A172 (cell line): ENCODE measurements at regions not wholly inside any gene's neighbourhood (a gene's known extent, or its start where the extent isn't known, plus 50 kb on each side); places are given as distances from the start of the nearest gene placed in this dataset.
"Not testable (repeated sequence)": the region's sequence is repeated elsewhere in the genome, so short reads cannot be mapped to it uniquely, and the experiment has no call there.

Source experiments
- DNase-seq: peaks from one replicate; pipeline ENCODE4 v3.0.0-alpha.2; 2015; ENCODE audit warnings: low spot score

DNA sequence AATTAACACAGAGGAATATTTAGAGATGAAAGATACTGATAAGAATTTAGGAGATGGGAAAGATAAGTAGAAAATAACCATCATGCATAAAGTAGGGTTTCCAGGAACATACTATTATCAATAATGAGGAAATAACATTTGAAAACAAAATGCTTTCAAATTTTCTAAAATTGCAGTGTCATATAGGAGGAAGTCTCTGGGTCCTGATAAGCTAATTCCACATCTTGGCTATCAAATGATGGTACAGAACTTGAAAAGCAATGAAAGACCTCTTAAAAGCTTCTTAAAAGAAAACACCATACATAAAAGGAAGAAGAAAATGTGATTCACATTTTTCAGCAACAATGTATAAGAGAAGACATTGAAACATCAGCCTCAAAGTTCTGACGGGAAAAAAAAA lies 1024.8 kb downstream of the TSN start:
- DNase-seq: no peak

DNA sequence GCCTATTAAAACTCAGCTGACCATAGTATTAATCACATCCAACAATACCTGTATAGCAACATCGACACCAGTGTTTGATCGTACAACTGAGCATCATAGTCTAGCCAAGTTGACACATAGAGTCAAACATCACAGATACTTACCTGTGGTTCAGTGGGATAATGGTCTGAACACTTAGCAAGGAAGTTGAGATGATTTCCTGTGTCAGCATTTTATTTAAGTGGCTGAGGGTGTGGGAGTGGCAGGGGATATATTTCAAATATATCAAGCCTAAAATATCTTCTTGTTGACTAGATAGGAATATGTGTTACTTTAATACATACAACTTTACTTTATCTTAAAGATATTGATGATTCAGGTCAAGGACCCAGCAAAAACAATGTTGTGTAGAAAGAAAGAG lies 1038.6 kb downstream of the TSN start:
- no peak for DNase-seq

DNA sequence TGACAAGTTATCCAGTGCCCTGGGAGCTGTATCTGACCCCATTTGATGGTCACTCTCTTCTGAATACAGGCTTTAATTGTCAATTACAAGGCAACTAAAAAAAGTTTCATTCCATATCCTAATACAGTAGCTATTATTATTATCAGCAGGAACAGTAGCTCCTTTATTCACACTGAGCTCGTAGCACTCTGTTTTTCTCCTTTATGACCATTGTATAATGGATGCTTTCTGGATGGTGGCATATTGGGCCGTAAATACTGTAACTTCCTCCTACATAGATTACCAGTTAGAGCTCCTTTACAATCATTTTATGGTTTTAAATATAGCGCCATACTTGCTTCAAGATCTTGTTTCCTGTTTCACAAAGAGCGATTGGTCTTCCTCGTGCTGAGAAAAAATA lies 1040.3 kb downstream of the TSN start:
- no peak for DNase-seq

DNA sequence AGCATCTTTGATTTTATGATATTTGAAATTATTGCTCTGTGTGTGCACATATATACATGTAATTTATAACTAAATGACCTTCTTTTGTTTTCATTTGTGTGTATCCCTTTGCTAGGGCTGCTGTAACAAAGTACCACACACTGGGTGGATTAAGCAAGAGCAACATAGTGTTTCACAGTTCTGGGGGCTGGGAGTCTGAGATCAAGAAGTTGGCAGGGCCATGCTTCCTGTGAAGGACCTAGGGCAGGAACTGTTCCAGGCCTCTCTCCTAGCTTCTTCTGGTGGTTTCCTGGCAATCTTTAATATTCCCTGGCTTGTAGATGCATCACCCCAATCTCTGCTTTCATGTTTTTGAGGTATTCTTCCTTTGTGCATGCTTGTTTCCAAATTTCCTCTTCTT lies 1043.9 kb downstream of the TSN start:
- DNase-seq: no peak

DNA sequence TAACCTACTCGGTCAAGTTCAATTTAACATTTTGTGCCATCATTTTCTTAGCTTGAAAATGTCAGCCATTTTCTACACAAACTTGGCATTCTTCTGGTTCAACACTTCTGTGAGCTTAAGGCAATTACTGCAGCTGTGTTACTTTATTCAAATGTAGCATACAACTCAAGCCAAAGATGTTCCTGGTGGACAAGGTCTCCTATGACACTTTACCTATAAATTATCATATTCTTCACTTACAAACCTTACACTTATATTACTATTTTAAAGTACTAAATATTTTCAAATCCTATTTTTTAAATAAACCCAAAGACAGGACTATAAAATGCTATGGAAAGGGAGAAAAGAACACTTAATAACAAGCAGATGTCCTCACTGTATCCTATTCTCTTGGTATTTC lies 1045.3 kb downstream of the TSN start:
- DNase-seq: no peak

DNA sequence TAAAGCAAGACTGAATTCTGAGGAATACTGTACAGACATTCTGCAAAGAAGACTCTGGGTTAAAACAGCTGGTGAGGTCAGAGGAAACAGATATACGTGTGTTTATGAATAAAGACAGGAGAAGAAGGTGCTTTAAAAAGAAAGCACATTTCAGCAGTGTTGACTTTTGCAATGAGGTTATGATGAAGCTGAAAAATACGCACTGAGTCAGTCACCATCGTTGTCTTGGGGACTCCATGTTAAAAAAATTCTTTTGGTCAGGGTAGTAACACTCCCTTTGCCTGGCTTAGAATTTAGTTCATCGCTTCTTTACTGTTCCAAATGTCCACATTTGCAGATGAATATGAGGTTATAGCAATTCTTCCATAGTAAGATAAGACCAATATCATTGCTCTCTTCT lies 1049.0 kb downstream of the TSN start:
- DNase-seq: no peak

DNA sequence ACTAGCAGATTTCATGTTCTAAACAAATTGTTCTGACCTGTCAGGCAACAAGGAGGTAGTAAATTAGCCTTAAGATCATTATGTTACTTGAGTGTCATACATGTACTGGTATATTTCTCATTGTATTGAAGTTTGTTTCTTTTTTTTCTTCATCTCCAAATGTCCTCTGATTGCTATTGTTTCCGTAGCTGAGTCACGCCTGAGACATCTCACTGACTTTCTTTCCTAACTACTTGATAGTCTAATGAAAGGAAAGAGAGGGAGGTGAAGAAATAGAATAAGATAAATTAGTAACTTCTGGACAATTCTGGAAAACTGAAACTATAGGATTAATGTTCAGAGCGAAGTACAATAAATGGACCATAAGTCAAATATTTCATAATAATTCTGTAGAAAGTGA lies 1049.9 kb downstream of the TSN start:
- no peak for DNase-seq

DNA sequence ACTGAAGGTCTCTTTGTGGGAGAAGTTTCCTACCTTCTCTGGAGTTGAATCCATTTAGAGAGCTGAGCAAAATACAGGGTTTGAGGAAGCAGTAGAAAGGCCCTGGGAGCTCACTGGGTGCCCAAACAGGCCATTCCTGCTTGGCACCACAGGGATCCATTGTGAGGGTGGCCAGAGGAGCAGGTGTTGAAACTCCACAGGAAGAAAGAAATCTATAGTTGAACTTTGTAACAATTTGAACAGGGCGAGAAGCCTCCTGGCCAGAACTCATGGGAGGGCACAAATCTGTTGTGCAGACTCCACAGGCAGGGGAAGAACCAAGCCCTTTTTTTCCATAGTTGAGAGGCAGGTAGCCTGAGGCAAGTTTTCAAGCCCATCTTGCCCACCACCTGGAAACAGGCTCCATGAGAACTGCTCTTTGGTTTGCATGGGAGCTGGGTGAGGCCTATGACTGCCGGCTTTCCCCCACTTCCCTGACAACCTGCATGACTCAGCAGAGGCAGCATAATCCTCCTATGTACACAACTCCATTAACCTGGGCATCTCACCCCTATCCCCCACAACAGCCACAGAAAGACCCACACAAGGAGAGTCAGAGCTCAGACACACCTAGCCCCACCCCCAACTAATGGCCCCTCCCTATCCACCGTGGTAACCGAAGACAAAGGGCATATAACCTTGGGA lies 1053.0 kb downstream of the TSN start:
- DNase-seq: no peak

DNA sequence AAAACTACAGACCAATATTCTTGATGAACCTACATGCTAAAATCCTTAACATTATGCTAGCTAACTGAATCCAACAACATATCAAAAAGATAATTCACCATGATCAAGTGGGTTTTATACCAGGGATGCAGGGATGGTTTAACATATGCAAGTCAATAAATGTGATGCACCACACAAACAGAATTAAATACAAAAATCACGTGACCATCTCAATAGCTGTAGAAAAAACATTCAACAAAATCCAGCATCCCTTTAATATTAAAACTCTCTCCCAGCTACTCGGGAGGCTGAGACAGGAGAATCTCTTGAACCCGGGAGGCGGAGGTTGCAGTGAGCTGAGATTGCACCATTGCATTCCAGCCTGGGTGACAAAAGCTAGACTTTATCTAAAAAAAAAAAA lies 1056.8 kb downstream of the TSN start:
- DNase-seq: not testable (repeated sequence)

DNA sequence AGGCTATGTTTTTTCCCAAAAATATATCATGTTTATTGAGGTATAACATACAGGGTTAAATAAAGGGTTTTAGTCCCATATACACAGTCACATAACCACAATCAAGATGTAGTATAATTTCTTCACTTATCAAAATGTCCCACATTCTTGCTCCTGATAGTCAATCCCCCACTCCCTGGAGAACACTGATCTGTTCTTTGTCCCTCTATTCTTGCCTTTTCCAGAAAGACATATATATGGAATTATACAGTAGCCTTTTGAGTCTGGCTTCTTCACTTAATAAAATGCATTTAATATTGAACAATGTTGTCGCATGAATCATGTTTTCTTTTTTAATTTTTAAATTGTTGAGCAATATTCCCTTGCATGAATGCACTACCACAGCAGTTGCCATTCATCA lies 1059.7 kb downstream of the TSN start:
- DNase-seq: no peak

DNA sequence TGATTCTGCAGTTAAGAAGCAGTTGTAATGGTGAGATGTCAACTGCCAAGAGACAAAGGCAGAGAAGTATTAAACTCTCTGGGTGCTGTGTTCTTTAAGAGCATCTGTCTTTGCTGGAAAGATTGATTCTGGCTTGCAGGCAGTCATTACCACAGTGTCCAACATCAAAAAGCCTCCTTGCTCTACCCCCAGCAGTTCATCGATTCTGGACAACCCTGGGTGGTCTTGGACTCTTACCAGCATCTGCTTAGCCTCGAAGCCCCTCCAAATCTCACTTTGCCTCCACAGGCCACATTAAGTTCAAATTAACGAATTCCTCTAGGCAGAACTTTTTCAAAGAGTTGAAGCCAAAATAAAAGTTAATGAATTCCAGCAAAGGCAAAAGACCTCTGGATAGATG lies 1061.4 kb downstream of the TSN start:
- no peak for DNase-seq

DNA sequence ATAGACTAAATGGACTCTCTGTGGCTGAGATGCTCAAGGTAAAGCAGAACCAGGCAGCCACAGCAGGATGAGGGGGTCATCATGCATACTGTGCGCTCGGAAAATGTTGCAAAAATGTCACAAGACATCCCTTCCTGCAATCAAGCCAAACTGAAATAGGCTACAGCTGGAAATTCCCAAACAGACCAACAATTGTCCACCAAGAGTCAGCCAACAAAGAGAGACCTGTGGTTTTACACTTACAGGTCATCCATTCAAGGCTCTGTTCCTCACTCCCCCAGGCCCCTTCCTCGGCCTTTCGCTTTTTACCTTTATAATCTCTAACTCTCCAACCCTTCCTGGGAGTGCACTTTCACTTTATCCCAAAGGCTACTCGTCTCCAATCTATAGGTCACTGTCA lies 1066.9 kb downstream of the TSN start:
- DNase-seq: no peak

DNA sequence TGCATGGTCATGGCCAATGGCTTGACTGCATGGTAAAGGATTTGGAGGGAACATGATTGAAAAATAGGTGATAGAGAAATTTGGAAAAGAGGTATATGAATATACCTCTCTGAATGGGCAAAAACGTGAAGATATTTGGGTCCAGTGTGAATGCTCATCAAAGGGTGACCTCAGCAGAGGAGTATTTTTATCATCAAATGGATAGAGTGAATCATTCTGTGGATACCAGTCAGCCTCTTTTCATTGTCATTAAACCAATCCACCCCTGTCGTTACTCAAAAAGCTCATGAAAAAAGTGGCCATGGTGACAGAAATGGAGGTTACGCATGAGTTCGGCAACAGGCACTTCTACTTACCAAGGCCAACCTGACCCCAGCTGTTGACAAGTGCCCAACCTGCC lies 1074.7 kb downstream of the TSN start:
- no peak for DNase-seq

DNA sequence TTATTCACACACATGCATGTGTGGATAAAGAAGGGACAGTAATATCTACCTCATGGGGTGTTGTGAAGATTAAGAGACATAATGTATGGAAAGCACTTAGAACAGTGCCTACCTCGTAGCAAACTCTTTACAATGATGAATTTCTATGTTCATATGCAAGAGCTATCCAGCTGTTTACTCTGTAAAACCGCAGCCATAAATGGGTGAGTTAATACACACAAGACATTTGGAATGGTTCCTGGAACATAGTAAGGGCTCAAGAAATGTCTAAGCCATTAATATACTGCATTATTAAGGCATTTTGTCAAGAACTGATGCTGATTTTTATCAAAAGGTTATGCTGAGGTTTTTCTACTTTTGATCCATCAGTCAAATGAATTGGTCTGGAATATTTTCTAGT lies 1076.2 kb downstream of the TSN start:
- DNase-seq: no peak

DNA sequence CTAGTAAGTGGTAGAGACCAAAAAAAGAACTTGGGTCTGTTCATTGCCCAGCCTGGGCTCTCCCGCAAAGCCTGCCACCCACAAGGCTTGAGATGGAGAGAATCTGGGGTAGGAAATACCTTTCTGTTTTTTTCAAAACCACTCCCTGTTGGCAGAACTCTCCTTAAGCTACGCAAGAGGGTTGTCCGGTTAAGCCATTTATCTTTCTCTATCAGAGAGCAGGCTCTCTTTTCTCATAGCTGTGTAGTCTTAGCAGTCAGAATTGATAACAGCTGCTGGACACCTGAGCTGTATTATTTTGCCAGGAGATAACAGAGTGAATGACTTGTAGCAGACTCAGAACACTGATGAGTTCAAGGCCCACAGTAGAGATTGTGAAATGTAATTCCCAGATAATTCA lies 1088.1 kb downstream of the TSN start:
- DNase-seq: no peak

DNA sequence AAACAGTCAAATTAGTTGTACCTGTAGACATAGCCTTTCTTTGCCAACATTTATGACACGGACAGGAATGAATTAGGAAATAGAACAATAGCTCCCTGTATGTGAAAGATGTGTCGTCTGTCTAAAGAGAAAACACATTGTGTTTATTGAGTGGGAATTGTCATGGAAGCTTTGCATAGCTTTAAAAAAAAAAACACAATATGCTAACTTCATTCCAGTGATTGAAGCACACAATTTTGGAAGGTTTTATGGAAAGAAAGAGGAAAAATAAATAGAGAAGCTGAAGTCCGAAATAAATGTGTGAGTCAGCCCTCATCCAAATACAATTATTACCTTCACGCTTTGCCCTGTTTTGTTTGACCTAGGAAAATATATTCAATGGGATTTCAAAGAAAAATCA lies 1095.7 kb downstream of the TSN start:
- no peak for DNase-seq

DNA sequence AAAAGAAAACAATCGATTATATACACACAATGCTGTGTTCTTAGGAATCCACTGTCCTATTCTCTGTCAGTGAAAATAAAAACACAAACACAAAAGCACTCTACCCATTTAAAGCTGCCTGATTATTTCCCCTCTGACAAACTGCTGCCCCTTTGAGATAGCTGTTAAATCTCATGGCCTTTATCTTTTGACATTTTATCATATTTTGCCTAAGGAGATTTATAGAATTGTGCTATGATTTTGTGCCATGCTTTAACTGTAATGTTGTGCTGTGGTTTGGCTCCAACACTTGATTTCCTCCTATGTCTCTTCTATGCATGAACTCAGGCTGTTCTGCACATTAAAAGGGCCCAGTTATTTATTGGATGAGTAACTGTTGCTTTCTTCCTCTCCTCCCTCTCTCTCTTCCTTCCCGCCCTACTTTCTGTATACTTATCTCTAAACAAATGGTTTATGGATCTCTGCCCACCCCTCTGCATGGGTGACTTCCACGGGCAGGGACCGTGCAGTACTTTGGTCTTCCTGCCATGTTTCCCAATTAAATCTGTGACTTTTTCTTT lies 1096.6 kb downstream of the TSN start:
- no peak for DNase-seq

DNA sequence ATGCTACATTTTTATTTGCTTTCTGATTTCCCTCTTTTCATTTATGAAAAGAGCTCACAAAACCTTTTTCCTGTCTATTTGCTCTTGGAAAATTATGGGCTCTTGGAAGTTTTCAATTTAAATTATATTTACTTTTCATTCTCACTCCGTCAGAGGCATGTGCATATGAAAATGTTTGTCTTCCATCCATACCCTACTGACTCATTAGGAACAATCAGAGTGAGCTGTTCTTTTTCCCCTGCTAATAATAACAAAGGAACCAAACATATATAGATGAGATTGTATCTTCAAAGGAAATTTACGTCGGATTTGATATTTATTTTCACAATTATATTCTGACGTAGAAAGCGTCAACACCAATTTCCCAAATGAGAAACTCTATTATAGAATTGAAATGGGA lies 1101.2 kb downstream of the TSN start:
- DNase-seq: no peak

DNA sequence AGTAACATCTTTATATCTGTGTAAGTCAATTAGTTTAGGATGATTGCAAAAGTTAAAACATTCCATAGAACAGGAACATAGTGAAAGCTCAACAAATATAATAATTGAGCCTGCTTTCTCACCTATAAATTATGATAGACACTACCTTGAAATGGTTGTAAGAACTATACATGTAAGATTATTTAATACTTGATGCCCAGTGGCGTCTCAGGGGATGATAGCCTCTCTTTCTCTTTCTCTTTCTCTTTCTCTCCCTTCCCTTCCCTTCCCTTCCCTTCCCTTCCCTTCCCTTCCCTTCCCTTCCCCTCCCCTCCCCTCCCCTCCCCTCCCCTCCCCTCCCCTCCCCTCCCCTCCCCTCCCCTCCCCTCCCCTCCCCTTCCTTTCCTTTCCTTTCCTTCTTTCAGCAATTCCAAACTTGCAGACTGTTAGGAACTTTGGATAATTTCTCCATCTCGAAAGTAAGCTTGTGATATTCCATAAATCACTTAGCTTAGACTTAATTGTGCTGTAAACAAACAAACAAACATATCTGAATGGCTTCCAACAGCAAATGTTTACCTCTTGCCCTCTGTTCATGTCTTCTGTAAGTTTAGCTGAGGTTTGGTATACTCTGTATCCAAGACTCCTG lies 1102.7 kb downstream of the TSN start:
- DNase-seq: no peak

DNA sequence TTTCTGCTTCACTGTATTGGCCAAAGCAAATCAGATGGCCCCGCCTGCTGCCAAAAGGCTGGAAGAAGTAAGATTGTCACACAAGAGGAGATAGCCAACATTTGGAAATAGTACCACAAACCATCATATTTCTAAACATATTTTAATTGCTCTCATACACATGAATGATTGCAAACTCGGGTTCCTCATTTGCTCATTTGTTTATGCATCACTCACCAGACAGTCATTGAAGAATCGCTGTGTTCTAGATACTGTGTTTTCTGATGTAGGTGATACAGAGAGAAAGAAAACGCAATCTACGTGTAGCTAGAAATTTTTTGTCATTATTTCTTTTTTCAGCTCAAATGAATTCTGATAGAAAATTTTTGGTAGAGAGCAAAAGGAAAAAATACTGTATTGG lies 1103.4 kb downstream of the TSN start:
- no peak for DNase-seq

DNA sequence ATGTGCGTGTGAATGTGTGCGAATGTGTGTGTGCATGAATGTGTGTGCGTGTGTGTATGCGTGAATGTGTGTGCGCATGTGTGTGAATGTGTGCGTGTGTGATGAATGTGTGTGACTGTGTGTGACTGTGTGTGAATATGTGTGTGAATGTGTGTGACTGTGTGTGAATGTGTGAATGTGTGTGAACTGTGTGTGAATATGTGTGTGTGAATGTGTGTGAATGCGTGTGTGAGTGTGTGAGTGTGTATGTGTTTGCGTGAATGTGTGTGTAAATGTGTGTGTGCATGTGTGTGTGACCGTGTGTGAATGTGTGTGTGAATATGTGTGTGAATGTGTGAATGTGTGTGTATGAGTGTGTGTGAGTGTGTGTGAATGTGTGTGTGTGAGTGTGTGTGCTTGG lies 1103.8 kb downstream of the TSN start:
- DNase-seq: no peak

DNA sequence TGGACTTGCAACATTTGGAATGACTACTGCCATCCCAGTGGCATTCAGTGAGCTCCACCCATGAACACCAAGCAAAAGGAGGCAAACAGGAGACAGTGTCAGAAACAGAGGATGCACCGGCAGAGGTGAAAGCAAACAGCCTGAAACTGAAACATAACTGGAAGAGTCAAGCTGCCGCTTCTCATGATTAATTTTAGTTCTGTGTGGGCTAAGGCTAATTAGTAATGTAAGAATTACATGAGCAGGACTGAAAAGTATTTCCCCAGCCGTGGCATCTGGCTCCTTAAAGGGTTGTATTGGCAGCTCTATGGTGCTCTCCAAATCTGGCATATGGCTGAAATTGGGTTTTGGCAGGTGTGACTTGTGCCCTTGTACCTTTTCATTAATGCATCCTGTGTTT lies 1108.1 kb downstream of the TSN start:
- DNase-seq: no peak

DNA sequence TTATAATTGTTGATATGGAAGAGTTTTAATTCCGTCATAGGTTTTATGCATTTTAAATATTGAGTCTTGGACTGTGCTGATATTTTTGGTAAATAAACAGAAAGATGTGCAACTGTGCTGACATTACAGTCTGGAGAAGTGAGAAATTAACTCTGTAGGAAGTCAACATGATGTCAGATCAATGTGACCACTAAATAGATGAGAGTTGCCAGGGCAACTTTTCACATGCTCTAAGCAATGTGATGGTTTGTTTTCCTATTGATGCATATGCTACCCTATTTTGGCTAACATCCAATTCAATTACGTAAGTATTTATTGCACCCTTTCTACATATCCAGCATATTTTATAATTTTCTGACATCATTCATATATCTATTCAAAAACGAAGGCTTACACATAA lies 1109.3 kb downstream of the TSN start:
- no peak for DNase-seq

DNA sequence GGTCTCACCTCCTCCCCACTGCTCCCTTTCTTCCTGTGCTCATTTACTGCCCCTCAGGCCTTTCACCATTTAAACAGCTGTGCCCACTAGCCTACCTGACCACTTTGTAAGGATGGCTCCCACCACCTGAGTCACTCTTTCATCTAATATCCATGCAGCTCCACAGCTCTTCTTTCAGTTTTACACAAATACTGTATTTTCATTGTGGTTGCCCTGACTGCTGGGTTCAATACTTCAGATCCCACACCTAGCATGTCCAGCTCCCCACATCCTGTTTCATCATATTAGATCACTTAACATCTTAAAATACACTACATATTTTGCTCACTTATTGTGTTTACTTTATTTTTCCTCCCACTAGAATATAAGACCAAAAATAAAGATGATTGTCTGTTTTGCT lies 1110.6 kb downstream of the TSN start:
- DNase-seq: no peak
